SK-N-SH (cell line): ENCODE measurements at regions not wholly inside any gene's neighbourhood (a gene's known extent, or its start where the extent isn't known, plus 50 kb on each side); places are given as distances from the start of the nearest gene placed in this dataset.
A peak's percentile ranks its signal among the peaks of the same experiment; 100 is the strongest.

Experiments used
- CTCF ChIA-PET: fragments of 300-600, 350-600 bp; formaldehyde crosslinking; extraction: SDS; loops from one replicate; lab custom pipeline; 2021; lab: Yijun Ruan, JAX
- POLR2A ChIA-PET: fragments of 350-600 bp; sonication (Branson Sonifier 250); formaldehyde crosslinking; extraction: SDS; loops from one replicate; lab custom pipeline; 2020; ENCODE audit warnings: antibody characterized with exemption, inconsistent platforms; lab: Yijun Ruan, JAX
- DNase-seq: peaks from one replicate; pipeline ENCODE4 v3.0.0; 2012
- H2AFZ ChIP-seq: fragments of 200-600 bp; sonication (generic); 2 replicates; pipeline ENCODE4 v1.8.1; 2016; ENCODE audit warnings: antibody characterized with exemption, mild to moderate bottlenecking, low read depth
- H3F3A ChIP-seq: fragments of 200-600 bp; sonication (generic); replicated peaks from 2 replicates; pipeline ENCODE3; 2016; ENCODE audit warnings: antibody characterized with exemption, mild to moderate bottlenecking; ENCODE audit not compliant: insufficient read depth
- H3K27ac ChIP-seq, 2 experiments: fragments of 200-500 bp in 1 of 2; fragments of 200-600 bp in 1 of 2; sonication (Bioruptor generic) in 1 of 2; sonication (generic), shearing (Covaris generic) in 1 of 2; 2 replicates each; pipeline versions ENCODE4 v1.5.1 to v1.6.1; 2014 to 2016; ENCODE audit warnings: low read depth in 2 of 2, inconsistent platforms in 1 of 2, low read length in 1 of 2, mild to moderate bottlenecking in 1 of 2, mixed read lengths in 1 of 2
- H3K27me3 ChIP-seq: fragments of 200-600 bp; sonication (generic), shearing (Covaris generic); 2 replicates; pipeline ENCODE4 v1.6.1; 2016; ENCODE audit warnings: mixed run types; ENCODE audit not compliant: insufficient read depth
- H3K36me3 ChIP-seq, 2 experiments: fragments of 200-500 bp in 1 of 2; fragments of 200-600 bp in 1 of 2; sonication (Bioruptor generic) in 1 of 2; sonication (generic) in 1 of 2; replicated peaks in 1 of 2; 2 replicates each; pipeline versions ENCODE3 to v1.5.1; 2014 to 2016; ENCODE audit warnings: low read length in 1 of 2, mild to moderate bottlenecking in 1 of 2; ENCODE audit not compliant: insufficient read depth in 2 of 2, control insufficient read depth in 1 of 2
- H3K4me1 ChIP-seq, 2 experiments: fragments of 200-500 bp in 1 of 2; fragments of 200-600 bp in 1 of 2; sonication (Bioruptor generic) in 1 of 2; sonication (generic), shearing (Covaris generic) in 1 of 2; 2 replicates each; pipeline versions ENCODE4 v1.5.1 to v1.6.1; 2014 to 2016; ENCODE audit warnings: low read depth in 1 of 2, low read length in 1 of 2, mixed run types in 1 of 2; ENCODE audit not compliant: insufficient read depth in 2 of 2, control insufficient read depth in 1 of 2
- H3K4me2 ChIP-seq: fragments of 200-600 bp; sonication (generic), shearing (Covaris generic); 2 replicates; pipeline ENCODE4 v1.6.1; 2017; ENCODE audit warnings: mixed run types
- H3K4me3 ChIP-seq, 2 experiments: fragments of 200-500 bp in 1 of 2; fragments of 200-600 bp in 1 of 2; sonication (Bioruptor generic) in 1 of 2; sonication (generic), shearing (Covaris generic) in 1 of 2; 2 replicates each; pipeline versions ENCODE4 v1.5.1 to v1.8.1; 2014 to 2016; ENCODE audit warnings: low read depth in 2 of 2, inconsistent platforms in 1 of 2, low read length in 1 of 2, mild to moderate bottlenecking in 1 of 2, mixed read lengths in 1 of 2, moderate library complexity in 1 of 2
- H3K79me2 ChIP-seq: fragments of 200-600 bp; sonication (generic); 2 replicates; pipeline ENCODE4 v1.8.1; 2017; ENCODE audit warnings: mild to moderate bottlenecking; ENCODE audit not compliant: insufficient read depth
- H3K9ac ChIP-seq: fragments of 200-600 bp; sonication (generic); 2 replicates; pipeline ENCODE4 v1.6.1; 2017; ENCODE audit warnings: mixed run types
- H3K9me2 ChIP-seq: fragments of 200-600 bp; sonication (generic); 2 replicates; pipeline ENCODE4 v1.6.1; 2017; ENCODE audit warnings: mixed run types
- H3K9me3 ChIP-seq: fragments of 200-600 bp; sonication (generic); 2 replicates; pipeline ENCODE4 v1.6.1; 2017; ENCODE audit warnings: mixed run types, mild to moderate bottlenecking, moderate library complexity
- H4K20me1 ChIP-seq: fragments of 200-600 bp; sonication (generic); 2 replicates; pipeline ENCODE4 v1.6.1; 2017; ENCODE audit warnings: mild to moderate bottlenecking, mixed run types; ENCODE audit not compliant: insufficient read depth
- MEF2A ChIP-seq: IDR thresholded peaks from 2 replicates; pipeline ENCODE4 v1.4.0; 2012; ENCODE audit warnings: low read depth, borderline replicate concordance
- MXI1 ChIP-seq: IDR thresholded peaks from 2 replicates; pipeline ENCODE4 v1.6.1; 2012; ENCODE audit warnings: mild to moderate bottlenecking, low read depth, low read length, improper control_type of control experiment
- RAD21 ChIP-seq: IDR thresholded peaks from 2 replicates; pipeline ENCODE4 v1.6.1; 2012; ENCODE audit warnings: mild to moderate bottlenecking, low read length
- RCOR1 ChIP-seq: fragments of 150-350 bp; IDR thresholded peaks from 2 replicates; pipeline ENCODE4 v1.6.1; 2017; ENCODE audit warnings: antibody characterized with exemption, low read length
- RXRA ChIP-seq: IDR thresholded peaks from 2 replicates; pipeline ENCODE4 v1.4.0; 2012; ENCODE audit warnings: low read depth, mild to moderate bottlenecking, borderline replicate concordance
- SIN3A ChIP-seq: IDR thresholded peaks from 2 replicates; pipeline ENCODE4 v1.6.1; 2012; ENCODE audit warnings: low read depth, mild to moderate bottlenecking, low read length, moderate library complexity, borderline replicate concordance
- TCF12 ChIP-seq: IDR thresholded peaks from 2 replicates; pipeline ENCODE4 v1.4.0; 2012
- TEAD4 ChIP-seq: IDR thresholded peaks from 2 replicates; pipeline ENCODE4 v1.4.0; 2012; ENCODE audit warnings: mild to moderate bottlenecking, borderline replicate concordance; ENCODE audit not compliant: insufficient read depth
- WGBS: methylation state at CpG from one replicate; pipeline ENCODE4 v1.1.6; 2017; ENCODE audit warnings: low lambda C conversion rate; 5-methylcytosine and 5-hydroxymethylcytosine counted together
- TF ChIP-seq, protein P1 (sequence below): fragments of 150-350 bp; IDR thresholded peaks from 2 replicates; pipeline ENCODE4 v1.6.1; 2017; ENCODE audit warnings: antibody characterized with exemption, low read length, low read depth, borderline replicate concordance
- TF ChIP-seq, protein P2 (sequence below): fragments of 150-350 bp; IDR thresholded peaks from 2 replicates; pipeline ENCODE4 v1.6.1; 2016; ENCODE audit warnings: mild to moderate bottlenecking, low read depth, low read length
- TF ChIP-seq, protein P3 (sequence below): IDR thresholded peaks from 2 replicates; pipeline ENCODE4 v1.4.0; 2012; ENCODE audit warnings: low read depth, borderline replicate concordance
- TF ChIP-seq, protein P4 (sequence below): IDR thresholded peaks from 2 replicates; pipeline ENCODE4 v1.4.0; 2012; ENCODE audit warnings: low read depth

DNA sequence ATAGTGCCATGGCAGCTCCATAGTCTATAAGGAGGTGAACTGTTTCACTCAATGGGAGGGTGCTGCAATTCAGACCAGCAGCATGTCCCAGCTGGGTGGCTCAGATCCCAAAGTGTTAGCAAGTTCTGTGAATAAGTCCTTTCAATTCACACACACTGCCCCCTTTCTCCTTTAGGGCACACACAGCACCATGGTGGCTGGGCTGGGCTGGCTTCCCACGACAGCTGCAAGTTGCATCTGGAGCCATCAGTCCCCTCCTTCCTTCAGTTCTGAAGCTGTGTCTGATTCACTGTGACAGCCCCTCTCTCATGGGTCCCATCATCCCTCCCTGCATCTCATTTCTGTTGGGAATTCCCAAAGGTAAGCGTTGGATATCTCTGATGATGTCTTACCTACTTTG, 324.1 kb upstream of the NCAM1 start:
- no peaks in the 10 kb centered on the region for H4K20me1 ChIP-seq
- peaks cover 14 to 24% of the 10 kb centered on the region in 2 experiments; a peak in 3 of 4 replicates for H3K4me1 ChIP-seq
- no peak for DNase-seq
- no peaks in the 10 kb centered on the region for H3K9me3 ChIP-seq
- 38% methylated on average over 2 of the region's 2 CpGs for WGBS
- H3K27ac ChIP-seq = no peak overlapping the region
- CTCF ChIA-PET = interaction anchor here (1.1 kb wide), 1 partner anchor 24 kb away, joined by 3 read pairs; no protein-coding TSS in a partner anchor
- no peaks in the 10 kb centered on the region for H3K79me2 ChIP-seq
- no peaks in the 10 kb centered on the region for H3K36me3 ChIP-seq
- no peaks in the 10 kb centered on the region for H3F3A ChIP-seq
- no peaks in the 10 kb centered on the region for H3K9me2 ChIP-seq
- H3K9ac ChIP-seq = no peak overlapping the region
- H3K4me3 ChIP-seq = no peak overlapping the region
- H2AFZ ChIP-seq = no peak overlapping the region
- TF ChIP-seq MEF2A (no peak), MXI1 (no peak), TEAD4 (no peak), RAD21 (no peak), RXRA (no peak), SIN3A (no peak), RCOR1 (no peak)
- TF ChIP-seq, protein P1, sequence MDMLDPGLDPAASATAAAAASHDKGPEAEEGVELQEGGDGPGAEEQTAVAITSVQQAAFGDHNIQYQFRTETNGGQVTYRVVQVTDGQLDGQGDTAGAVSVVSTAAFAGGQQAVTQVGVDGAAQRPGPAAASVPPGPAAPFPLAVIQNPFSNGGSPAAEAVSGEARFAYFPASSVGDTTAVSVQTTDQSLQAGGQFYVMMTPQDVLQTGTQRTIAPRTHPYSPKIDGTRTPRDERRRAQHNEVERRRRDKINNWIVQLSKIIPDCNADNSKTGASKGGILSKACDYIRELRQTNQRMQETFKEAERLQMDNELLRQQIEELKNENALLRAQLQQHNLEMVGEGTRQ = no peak
- TF ChIP-seq, protein P2, sequence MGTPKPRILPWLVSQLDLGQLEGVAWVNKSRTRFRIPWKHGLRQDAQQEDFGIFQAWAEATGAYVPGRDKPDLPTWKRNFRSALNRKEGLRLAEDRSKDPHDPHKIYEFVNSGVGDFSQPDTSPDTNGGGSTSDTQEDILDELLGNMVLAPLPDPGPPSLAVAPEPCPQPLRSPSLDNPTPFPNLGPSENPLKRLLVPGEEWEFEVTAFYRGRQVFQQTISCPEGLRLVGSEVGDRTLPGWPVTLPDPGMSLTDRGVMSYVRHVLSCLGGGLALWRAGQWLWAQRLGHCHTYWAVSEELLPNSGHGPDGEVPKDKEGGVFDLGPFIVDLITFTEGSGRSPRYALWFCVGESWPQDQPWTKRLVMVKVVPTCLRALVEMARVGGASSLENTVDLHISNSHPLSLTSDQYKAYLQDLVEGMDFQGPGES = no peak
- TF ChIP-seq, protein P3, sequence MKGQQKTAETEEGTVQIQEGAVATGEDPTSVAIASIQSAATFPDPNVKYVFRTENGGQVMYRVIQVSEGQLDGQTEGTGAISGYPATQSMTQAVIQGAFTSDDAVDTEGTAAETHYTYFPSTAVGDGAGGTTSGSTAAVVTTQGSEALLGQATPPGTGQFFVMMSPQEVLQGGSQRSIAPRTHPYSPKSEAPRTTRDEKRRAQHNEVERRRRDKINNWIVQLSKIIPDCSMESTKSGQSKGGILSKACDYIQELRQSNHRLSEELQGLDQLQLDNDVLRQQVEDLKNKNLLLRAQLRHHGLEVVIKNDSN = no peak
- TF ChIP-seq, protein P4, sequence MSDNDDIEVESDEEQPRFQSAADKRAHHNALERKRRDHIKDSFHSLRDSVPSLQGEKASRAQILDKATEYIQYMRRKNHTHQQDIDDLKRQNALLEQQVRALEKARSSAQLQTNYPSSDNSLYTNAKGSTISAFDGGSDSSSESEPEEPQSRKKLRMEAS = no peak
- no peak overlapping the region for H3K4me2 ChIP-seq
- no peaks in the 10 kb centered on the region for H3K27me3 ChIP-seq
- POLR2A ChIA-PET = no interaction called here

DNA sequence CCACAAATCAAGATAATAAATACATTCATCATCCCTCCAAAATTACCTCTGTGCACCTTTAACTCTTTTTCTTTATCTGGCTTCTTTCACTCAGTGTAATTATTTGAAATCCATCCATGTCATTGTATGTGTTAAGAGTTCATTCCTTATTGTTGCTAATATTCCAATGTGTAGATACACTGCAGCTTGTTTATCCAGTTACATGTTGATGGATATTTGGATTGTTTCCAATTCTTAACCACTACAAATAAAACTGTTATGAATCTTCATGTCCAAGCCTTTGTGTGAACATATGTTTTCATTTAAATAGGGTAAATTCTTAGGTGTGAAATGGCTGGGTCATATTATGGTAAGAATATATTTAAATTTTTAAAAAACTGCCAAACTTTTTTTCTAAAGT, 323.3 kb upstream of the NCAM1 start:
- no peak for DNase-seq
- Histone ChIP-seq H3K9me2 (no peaks in the 10 kb centered on the region), H3K4me3 (no peak overlapping the region), H3K36me3 (no peaks in the 10 kb centered on the region), H3K9ac (no peak overlapping the region), H3K27me3 (no peaks in the 10 kb centered on the region), H3K4me2 (no peak overlapping the region), H4K20me1 (no peaks in the 10 kb centered on the region), H3K9me3 (no peaks in the 10 kb centered on the region), H3K4me1 (peaks cover 14 to 18% of the 10 kb centered on the region in 2 experiments; a peak in 3 of 4 replicates), H3K27ac (no peak overlapping the region), H2AFZ (no peak overlapping the region), H3F3A (no peaks in the 10 kb centered on the region), H3K79me2 (no peaks in the 10 kb centered on the region)
- CTCF ChIA-PET = no interaction called here
- TF ChIP-seq TCF12 = peak; percentile 26; the same call in 1 of the 2 replicates
- TF ChIP-seq RCOR1 = no peak
- POLR2A ChIA-PET = no interaction called here
